NAMALWA (cell line): ENCODE measurements at regions not wholly inside any gene's neighbourhood (a gene's known extent, or its start where the extent isn't known, plus 50 kb on each side); places are given as distances from the start of the nearest gene placed in this dataset.

ENCODE experiments used
- DNase-seq: peaks from one replicate; pipeline ENCODE4 v3.0.0-alpha.2; 2015; ENCODE audit warnings: low spot score

GRCh38 chr6:139852488-139853140 is 478.2 kb upstream of the CITED2 start:
- no peak for DNase-seq

- no peak for DNase-seq
Observed at GRCh38 chr6:139852067-139852466, 477.6 kb upstream of the CITED2 start.

- no peak for DNase-seq
Observed at GRCh38 chr6:139851206-139851605, 476.8 kb upstream of the CITED2 start.

GRCh38 chr6:139850512-139850911 is 476.1 kb upstream of the CITED2 start:
- no peak for DNase-seq

- no peak for DNase-seq
Observed at GRCh38 chr6:139847457-139847813, 473.0 kb upstream of the CITED2 start.

- no peak for DNase-seq
Observed at GRCh38 chr6:139846538-139847456, 472.3 kb upstream of the CITED2 start.

GRCh38 chr6:139844907-139845306 is 470.5 kb upstream of the CITED2 start:
- DNase-seq, result no peak

- DNase-seq, result peak; percentile 66
Observed at GRCh38 chr6:139841794-139842215, 467.4 kb upstream of the CITED2 start.

GRCh38 chr6:139839506-139840156 is 465.2 kb upstream of the CITED2 start:
- DNase-seq, result no peak

- DNase-seq, result no peak
Observed at GRCh38 chr6:139834232-139834631, 459.8 kb upstream of the CITED2 start.

GRCh38 chr6:139833592-139833991 is 459.1 kb upstream of the CITED2 start:
- no peak for DNase-seq

- no peak for DNase-seq
Observed at GRCh38 chr6:139832493-139833305, 458.3 kb upstream of the CITED2 start.

GRCh38 chr6:139829576-139829975 is 455.1 kb upstream of the CITED2 start:
- no peak for DNase-seq

- no peak for DNase-seq
Observed at GRCh38 chr6:139828751-139829519, 454.5 kb upstream of the CITED2 start.

- no peak for DNase-seq
Observed at GRCh38 chr6:139825935-139826374, 451.5 kb upstream of the CITED2 start.

GRCh38 chr6:139824864-139825263 is 450.4 kb upstream of the CITED2 start:
- no peak for DNase-seq

- DNase-seq, result no peak
Observed at GRCh38 chr6:139823808-139824126, 449.3 kb upstream of the CITED2 start.

GRCh38 chr6:139823099-139823807 is 448.8 kb upstream of the CITED2 start:
- DNase-seq, result no peak

- no peak for DNase-seq
Observed at GRCh38 chr6:139821676-139822223, 447.3 kb upstream of the CITED2 start.

- no peak for DNase-seq
Observed at GRCh38 chr6:139820210-139820609, 445.8 kb upstream of the CITED2 start.
